ENCODE measurements at regions not wholly inside any gene's neighbourhood (a gene's known extent, or its start where the extent isn't known, plus 50 kb on each side); places are given as distances from the start of the nearest gene placed in this dataset.
"Not testable (repeated sequence)": the region's sequence is repeated elsewhere in the genome, so short reads cannot be mapped to it uniquely, and the experiment has no call there.

DNA sequence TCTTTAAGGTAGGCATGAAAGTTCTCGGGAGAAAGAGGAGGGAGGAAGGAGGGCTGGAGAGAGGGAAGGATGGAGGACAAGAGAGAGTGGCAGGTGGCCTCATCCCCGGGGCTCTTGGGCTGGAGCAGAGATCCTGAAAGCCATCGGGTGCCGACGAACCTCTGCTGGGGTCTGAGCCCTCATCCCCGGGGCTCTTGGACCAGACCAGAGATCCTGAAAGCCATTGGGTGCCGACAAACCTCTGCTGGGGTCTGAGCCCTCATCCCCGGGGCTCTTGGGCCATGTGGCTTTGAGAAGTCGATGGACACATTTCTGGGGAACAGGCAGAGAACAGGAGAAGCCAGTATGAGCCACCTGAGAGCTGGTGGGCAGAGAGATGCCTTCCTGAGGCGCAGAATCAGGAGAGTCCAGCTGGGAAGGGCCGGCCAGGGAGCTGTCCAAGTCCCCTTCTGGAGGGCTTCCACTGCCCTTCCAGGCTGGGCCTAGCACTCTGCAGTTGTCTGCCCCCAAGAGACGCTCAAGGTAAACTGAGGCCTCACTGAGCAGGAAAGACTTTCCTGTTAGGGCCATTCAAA lies 1398.1 kb downstream of the BRD1 start:
- DNase-seq = no peak

DNA sequence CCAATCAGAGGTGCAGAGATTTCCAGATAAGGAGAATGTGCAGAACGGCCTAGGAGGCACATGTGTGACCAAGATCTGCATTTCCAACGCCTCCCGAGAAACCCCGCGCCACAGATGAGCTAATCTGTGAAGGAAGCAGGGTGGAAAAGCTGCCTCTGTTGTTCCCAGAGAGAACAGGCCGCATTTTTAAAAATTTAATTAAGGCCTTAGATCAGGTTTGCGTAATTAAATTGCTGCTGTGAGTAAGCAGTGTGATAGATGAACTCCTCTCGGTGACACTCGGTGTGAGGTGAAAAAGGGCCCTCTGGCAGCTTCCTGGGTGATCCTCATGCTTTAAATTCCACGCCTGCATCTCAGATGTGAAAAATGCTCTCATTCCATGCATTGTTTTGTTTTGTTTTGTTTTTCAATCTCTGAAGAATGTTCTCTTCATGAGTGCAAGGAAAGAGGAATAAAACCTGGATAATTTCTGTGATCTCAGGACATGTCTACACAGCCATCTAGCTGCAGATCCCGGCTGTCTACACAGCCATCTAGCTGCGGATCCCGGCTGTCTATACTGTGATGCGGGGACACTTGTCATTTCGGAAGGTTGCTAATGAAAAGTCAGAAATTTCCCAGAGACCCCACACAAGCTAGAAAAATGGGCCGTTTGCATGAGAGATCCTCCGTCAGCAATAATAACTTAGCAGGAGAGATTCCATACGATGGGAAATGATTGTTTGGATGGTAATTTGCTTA lies 1398.9 kb downstream of the BRD1 start:
- DNase-seq = no peak

DNA sequence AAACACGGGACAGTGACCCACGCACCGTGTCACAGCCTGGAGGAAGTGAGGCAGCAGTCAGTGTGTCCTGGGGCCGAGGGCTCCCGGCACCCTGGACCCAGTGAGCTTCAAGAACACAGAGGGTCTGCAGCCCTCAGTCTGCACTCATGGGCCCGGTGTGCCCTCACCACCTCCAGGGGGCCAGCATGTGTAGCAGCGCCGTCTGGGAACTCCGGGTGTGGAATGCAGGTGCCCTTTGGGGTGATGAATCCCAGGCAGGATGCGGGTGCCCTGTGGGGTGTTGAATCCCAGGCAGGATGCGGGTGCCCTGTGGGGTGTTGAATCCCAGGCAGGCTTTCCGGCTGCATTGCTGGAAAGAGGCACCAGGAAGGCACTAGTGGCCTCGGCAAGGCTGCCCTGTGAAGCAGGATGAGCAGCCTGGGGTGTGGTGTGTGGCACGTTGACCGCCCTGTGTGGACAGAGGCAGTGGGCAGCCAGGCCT lies 1399.9 kb downstream of the BRD1 start:
- DNase-seq = no peak

DNA sequence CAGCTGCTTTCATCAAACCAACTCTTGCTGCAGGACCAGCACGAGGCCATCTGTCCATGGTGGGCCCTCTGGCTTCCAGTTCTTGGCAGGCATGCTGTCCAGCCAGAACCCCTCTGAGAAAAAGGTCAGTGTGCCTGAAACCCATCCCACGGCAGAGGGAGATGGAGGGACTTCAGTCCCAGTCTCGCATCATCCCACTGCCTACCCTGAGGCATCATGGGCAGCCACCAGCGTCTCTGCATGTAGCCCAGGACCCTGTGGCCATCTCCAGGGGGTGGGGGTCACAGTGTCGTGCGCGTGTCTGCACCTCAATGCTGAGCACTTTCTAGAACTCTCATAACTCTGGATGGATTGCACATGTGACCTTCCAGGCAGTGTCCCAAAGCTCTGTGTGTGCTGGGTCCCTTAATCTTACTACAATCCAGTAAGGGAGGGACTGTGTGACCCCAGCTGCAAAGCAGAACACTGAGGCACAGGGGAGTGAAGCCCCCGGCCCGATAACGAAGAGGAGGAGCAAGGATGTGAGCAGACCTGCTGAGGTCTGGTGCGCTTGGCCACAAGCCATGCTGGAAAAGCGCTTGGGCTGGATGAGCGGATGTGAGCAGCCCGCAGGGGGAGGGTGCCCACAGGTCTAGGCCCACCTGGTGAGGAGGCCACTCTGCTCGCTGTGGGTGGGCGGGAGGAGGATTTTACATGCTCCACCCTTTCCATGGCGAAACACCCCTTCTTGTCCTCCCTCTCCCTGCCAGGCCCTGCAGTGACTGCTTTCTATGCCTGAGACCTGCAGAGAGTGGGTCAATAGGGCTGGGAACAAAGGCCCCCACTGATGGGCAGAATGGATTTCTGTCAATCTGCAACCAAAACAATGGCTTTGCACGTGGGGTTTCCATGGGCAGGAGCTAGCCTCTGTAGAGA lies 1401.0 kb downstream of the BRD1 start:
- DNase-seq = no peak

DNA sequence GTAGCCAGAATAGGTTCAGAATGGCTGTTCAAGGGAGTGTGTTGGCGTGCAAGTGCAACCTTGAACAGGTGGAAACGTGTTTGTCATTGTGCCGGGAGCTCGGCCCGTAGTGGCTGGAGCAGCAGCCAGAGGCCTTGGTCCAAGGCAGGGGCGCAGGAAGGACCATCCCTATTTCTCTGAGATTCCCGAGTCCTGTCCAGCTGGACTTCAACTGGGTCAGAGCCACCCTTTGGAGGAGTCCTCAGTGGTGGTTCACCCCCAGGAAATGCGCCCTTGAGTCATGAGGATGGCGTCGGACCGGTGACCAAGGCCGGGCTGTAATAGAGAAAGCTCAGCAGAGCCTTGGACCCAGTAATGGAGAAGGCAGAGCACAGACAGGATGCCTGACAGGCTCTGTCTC lies 1402.0 kb downstream of the BRD1 start:
- no peak for DNase-seq

DNA sequence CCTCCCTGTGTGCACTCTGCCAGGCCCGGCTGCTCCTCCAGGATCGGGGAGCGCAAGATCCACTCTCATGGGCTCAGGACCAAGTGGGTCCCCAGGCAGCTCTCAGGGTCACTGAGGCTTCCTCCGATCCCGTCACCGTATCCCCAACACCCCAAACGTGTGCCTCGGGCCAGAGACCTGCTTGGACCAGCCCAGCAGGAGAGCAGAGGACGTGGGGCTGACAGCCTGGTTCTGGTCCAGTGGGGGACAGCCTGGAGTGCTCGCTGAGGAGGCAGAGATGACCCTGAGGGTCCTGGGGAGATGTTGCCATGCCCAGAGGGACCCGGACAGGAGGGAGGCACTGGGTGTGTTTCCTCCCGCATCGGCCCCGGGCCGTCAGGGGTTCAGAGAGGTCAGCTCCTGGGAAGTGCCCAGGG lies 1402.6 kb downstream of the BRD1 start:
- no peak for DNase-seq

DNA sequence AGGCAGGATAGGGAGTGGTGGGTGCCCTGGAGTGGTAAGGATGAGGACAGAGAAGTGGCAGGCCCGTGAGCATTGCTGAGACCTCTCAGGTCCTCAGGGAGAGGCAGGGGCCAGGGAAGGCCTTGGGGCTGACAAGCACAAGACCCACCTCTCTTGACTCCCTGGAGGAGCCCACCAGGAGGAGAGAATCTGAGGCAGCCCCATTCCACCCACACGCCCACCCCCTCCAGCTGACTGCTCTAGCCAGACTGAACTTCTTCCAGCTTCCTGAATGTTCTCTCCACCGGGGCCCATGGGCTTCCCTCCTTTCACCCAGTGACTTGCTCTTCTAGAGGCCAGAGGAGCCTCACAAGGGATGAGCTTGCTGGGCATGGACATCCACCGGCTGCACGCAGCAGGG lies 1403.0 kb downstream of the BRD1 start:
- DNase-seq = no peak

DNA sequence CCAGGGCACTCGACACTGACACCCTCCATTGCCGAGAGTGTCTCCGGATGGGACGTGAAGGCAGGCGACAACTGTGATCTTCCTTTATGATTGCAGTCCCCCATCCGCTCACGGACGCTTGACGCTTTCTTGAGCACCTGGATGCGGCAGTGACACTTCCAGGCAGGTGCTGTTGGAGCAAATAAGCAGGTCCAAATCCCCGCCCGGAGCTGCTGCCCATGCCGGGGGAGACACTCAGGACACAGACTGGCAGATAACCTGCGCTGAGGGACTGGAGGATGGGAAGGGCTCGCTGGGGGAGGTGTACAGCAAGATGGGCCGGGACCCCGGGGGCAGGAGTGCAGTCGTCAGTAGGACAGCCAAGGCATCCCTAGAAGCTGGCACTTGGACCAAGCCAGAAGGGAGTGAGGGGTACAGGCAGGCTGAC lies 1403.5 kb downstream of the BRD1 start:
- no peak for DNase-seq

DNA sequence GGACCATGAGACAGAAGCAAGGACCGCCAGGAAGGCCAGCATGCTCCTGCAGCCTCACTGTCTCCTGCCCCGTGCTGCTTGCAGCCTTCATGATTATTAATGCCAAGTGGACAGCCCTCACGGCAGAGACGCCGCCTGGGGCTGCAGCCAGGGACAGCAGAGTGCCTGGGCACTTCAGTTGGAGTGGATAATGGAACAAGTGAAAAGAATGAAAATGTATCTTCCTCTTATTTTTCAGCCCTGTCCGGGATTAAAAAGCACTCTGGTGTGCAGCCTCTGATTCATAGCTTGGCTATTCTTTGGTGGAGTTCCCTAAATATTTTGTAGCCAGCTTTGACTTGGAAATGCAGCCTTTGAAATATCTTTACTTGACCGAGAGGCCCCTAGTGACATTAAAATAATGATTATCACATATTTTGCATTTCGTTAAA lies 1404.2 kb downstream of the BRD1 start:
- no peak for DNase-seq

DNA sequence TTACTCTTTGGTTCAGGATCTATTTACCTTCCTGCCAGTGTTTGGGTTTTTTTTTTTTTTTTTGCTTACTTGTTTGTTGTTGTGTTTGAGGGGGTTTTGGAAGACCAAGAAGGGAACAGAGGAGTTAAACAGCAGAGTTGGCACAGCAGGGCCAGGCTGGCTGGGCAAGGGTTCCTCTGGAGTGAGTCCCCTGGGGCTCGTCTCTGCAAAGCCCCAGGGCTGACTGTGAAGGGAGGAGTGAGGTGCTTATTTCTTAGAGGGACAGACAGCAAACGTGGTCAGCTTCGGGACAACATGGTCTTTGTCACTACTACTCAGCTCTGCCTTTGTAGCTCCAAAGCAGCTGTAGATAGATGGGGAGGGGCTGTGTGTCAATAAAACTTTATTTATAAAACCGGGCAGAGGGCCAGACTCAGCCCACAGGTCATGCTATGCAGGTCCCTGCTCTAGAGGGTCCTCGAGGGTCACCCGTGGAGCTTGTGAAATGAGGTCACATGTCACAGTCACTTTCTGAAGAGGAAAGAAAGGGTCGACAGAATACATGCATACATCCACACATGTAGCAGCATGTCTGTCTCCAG lies 1404.7 kb downstream of the BRD1 start:
- DNase-seq = peak in 1 of 2 experiments; percentile 1

DNA sequence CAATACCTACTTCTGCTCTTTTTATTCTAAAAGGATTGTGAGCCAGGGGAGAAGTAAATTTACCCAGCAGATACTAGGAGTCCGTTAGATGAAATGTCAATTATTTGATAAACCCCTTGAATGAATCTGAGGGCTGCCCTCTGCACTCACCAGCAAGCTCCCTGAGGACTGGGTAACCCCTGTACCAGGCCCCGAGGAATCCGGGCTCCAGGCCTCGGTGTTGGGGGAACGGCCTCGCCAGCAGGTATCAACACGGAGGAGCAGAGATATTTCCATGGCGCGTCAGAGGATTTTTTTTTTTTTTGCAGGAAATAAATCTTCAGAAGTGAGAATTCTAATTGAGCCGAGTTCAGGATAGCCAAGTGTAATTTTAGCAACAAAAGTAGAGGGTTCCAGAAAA lies 1408.8 kb downstream of the BRD1 start:
- no peak for DNase-seq

DNA sequence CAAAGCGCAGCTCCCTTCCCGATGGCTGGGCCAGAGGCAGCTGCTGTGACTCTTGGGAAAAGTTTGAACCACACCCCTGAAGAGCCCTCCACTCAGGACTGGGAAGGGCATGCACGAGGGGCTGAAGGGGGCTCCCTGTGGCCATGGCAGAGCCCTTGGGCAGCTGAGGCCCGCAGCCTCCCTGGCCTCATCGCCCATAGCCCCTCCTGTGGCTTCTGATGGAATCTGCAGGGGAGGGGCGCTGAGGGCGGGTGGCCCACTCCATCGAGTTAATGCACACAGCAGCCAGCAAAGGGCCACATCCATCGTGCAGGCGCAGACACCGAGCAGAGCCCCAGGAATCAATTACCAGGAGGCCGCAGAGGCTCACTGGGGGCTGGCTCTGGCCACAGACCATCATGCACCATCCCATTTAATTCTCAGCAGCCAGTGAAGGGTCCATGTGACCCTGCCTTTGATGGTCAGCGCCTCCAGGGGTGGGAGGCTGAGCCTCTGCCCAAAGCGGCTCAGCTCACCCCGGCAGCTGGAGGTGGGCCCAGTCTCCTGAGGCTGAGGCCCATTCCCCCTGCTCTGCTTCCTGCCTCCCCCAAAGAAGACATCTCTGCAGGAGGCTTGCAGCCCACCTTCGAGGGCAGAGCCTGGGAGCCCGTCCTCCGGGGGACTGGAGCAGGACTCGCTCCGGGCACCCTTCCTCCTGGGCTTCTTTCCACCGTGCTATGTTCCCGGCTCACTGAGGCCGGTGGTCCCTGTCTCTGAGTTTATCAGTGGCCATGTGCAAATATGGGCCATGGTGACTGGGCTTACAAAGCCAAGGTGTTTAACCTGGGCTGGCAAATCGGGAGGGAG lies 1410.2 kb downstream of the BRD1 start:
- no peak for DNase-seq

DNA sequence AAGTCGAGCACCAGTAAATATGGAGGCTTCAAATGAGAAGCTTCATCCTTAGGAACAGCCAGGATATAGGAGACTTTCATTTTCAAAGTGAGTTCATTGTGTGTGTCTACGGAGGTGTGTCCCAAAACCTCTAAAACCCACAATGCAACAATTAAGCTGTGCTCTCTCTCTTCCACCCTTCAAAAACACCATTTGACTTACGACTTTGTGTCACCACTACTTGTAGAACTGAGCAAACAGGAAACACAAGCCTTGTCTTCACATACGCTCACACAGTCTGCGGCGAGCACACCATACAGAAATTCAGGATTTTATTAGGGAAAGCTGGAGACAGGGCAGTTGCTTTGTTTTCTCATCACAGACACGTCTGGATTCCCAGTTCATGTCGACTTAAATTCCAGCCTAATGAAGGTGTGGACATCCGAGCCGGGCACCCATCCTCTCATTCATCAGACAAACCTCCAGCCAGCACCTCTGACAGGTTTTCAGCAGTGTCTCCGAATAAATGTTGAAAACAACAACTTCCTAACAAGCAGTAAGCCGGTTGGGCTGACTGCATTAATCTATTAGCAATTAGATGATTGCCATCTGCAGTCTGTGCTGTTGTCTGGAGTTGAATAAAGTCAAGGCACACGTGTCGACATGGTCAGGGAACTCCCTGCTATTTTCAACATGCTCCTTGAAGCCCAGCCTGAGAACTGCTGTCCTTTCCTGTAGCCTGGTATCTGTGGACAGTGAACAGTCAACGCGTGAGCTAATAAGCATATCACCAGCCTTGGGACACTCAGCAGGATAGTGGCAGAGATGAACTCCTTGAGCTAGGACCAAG lies 1411.1 kb downstream of the BRD1 start:
- DNase-seq = no peak

DNA sequence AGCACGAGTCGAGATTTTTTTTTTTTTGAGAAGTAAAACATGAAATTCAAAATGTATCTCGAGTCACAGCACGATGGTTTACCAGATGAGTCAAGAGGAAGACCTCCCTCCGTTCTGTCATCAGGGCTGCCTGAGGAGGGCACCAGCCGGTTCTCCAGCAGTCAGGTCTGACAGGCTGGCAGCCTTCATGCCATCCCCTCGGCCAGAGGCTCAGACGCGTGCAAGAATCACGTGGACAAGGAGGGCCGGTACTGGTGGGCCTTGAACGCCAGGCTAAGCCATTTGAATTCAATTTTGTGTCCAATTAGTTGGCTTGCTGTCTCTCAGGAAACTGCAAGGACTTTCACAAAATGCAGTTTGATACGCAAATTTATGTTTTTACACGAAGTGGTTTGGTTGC lies 1412.2 kb downstream of the BRD1 start:
- no peak for DNase-seq

DNA sequence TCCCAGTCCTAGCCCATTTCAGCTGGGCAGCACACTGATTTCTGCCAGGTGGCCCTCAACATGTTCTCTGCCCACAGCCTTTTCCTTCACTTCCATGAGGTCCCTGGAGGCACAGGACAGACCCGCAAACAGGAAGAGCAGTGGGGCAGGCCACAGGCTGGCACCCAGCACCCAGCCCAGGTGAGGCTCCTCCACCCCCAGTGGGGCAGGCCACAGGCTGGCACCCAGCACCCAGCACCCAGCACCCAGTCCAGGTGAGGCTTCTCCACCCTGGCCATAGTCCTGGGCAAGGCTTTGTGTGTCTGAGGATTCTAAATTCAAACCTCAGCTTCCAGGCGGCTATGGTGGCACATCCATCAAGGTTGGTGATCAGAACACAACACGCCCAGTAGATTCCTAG lies 1413.0 kb downstream of the BRD1 start:
- DNase-seq = no peak

DNA sequence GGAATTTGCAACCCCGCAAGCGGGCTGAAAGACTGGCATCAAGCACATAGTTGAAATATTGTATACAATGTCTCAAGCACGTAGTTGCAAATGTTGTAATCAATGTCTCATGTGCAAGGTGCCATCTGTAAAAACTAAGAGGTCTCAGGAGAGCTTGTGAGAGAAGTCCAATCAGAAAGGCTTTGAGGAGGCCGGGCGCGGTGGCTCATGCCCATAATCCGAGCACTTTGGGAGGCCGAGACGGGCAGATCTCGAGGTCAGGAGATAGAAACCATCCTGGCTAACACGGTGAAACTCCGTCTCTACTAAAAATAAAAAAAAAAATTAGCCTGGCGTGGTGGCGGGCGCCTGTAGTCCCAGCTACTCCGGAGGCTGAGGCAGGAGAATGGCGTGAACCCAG lies 1414.7 kb downstream of the BRD1 start:
- DNase-seq = not testable (repeated sequence)

DNA sequence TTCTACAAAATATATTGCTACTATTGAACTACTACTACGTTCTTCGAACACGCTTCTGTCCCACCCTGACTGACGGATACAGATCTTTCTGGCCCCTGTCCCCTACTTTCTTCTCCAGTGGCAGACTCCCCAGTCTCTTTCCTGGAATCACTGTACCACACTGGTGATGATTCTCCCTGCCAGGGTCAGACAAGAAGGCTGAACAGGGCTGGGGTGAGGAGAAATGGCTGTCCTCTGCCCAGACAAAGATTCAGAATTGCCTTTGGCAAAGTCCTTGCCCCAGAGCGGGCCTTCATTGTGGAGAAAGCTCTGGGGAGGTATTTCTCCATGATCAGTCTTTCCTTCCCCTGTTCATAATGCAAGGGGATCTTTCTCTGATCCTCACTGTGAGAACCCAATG lies 1417.1 kb downstream of the BRD1 start:
- DNase-seq = no peak

DNA sequence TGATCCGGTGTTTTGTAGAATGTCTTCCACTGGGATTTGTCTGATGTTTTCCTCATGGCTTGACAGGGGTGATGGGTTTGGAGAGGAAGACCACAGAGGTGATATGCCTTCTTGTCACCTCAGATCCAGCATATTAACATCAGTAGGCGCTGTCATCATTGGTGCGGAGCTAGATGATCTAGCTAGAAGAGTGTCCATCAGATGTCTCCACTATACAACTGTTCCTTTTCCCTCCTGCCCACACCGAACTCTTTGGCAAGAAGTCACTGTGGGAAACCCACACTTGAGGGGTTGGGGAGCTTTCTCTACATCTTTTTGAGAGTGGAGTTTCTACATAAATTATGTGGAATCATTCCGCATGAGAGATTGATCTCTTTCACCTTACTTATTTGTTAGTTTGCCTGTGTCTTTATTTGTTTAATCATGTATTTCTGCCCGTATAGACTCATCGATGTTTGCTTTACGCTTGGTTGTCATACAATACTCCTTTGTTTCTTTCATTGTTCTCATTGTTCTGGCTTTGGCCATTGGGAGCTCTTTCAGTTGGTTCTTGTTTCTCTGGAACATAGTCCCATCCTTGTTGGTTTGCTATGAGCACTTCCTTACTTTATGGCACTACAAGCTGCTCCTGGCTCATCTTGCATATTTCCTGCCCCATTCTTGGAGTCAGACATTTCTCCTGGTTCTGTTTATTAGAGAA lies 1420.3 kb downstream of the BRD1 start:
- DNase-seq = no peak

DNA sequence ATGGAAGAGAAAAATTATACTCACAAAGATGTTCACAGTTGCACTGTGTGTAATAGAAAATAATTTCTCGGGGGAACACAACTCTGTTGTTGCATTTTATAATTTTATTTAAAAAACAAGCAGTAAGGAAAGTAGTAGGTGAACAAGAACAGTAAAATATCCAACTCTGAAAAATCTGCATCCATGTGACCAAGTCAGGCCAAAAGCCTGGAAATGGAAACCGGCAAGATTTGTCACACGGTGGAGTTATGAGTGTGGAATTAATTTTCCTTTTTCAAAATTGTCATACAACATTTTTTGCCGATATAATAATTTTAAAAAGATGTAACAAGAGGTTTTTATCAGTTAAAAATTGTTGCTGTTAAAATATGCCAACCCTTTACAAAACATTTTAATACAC lies 1421.5 kb downstream of the BRD1 start:
- DNase-seq = no peak

DNA sequence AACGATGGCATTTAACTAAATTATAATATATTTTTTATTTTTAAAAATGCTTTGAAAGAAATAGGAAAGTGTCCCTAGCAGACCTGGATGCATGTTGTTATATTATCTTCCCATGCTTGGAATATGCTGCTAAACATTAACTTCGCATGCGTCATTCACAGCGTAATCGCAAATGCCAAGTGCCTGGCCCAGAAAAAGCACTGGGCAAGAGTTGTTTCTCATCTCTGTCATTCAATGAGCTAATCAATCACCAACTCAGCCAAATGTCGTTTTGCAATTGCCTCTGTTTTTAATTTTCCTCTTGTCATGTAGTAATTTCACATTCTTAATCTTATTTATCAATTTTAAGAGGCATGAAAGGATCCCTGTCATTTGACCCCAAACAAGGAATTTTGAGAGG lies 1421.9 kb downstream of the BRD1 start:
- no peak for DNase-seq

All from NCI-H187 (cell line).